HepG2 (cell line): ENCODE measurements at regions not wholly inside any gene's neighbourhood (a gene's known extent, or its start where the extent isn't known, plus 50 kb on each side); places are given as distances from the start of the nearest gene placed in this dataset.

Experiments used
- AHR ChIP-seq: IDR thresholded peaks from 2 replicates; pipeline ENCODE4 v1.6.1; 2018; ENCODE audit warnings: missing genetic modification reagents, missing compliant biosample characterization
- ARNT2 ChIP-seq: sonication (generic); formaldehyde crosslinking; IDR thresholded peaks from 2 replicates; pipeline ENCODE4 v1.8.0; 2022; ENCODE audit warnings: mild to moderate bottlenecking, low read depth, missing genetic modification reagents, moderate library complexity
- CBFB ChIP-seq: sonication (generic); formaldehyde crosslinking; IDR thresholded peaks from 2 replicates; pipeline ENCODE4 v1.4.0; 2020; ENCODE audit warnings: missing genetic modification reagents
- CHD2 ChIP-seq: IDR thresholded peaks from 2 replicates; pipeline ENCODE4 v1.6.1; 2011; ENCODE audit warnings: low read depth, low read length, improper control_type of control experiment
- DZIP1 ChIP-seq: sonication (generic); formaldehyde crosslinking; IDR thresholded peaks from 2 replicates; pipeline ENCODE4 v1.5.0; 2020; ENCODE audit warnings: mild to moderate bottlenecking, missing genetic modification reagents
- EZH2 ChIP-seq: conservative IDR thresholded peaks from 2 replicates; pipeline ENCODE4 v1.6.1; 2012; ENCODE audit warnings: mild to moderate bottlenecking, low read depth, low read length, moderate library complexity
- FOXP4 ChIP-seq: sonication (generic); formaldehyde crosslinking; IDR thresholded peaks from 2 replicates; pipeline ENCODE4 v1.4.0; 2020; ENCODE audit warnings: missing genetic modification reagents
- GFI1 ChIP-seq: sonication (generic); formaldehyde crosslinking; IDR thresholded peaks from 2 replicates; pipeline ENCODE4 v1.5.0; 2020; ENCODE audit warnings: missing genetic modification reagents, mild to moderate bottlenecking, borderline replicate concordance
- HDAC6 ChIP-seq: fragments of 200-600 bp; sonication (generic); IDR thresholded peaks from 2 replicates; pipeline ENCODE4 v1.7.0; 2017; ENCODE audit warnings: mild to moderate bottlenecking, antibody characterized with exemption, low read length, low read depth
- KLF15 ChIP-seq: sonication (generic); formaldehyde crosslinking; IDR thresholded peaks from 2 replicates; pipeline ENCODE4 v1.8.1; 2023; ENCODE audit warnings: borderline replicate concordance, mild to moderate bottlenecking, inconsistent platforms, missing genetic modification reagents, mixed read lengths
- NAIF1 ChIP-seq: sonication (generic); formaldehyde crosslinking; IDR thresholded peaks from 2 replicates; pipeline ENCODE4 v1.5.0; 2020; ENCODE audit warnings: mild to moderate bottlenecking, missing genetic modification reagents, borderline replicate concordance
- NFYC ChIP-seq: IDR thresholded peaks from 2 replicates; pipeline ENCODE4 v1.6.1; 2016; ENCODE audit warnings: missing genetic modification reagents, missing compliant biosample characterization
- NR0B2 ChIP-seq: sonication (generic); formaldehyde crosslinking; IDR thresholded peaks from 2 replicates; pipeline ENCODE4 v1.4.0; 2020; ENCODE audit warnings: mild to moderate bottlenecking, missing genetic modification reagents
- PAX8 ChIP-seq: sonication (generic); formaldehyde crosslinking; IDR thresholded peaks from 2 replicates; pipeline ENCODE4 v1.8.0; 2022; ENCODE audit warnings: mild to moderate bottlenecking, missing genetic modification reagents, borderline replicate concordance
- PHF21A ChIP-seq: sonication (generic); formaldehyde crosslinking; IDR thresholded peaks from 2 replicates; pipeline ENCODE4 v1.5.0; 2020; ENCODE audit warnings: mild to moderate bottlenecking, missing genetic modification reagents
- PRMT3 ChIP-seq: sonication (generic); formaldehyde crosslinking; IDR thresholded peaks from 2 replicates; pipeline ENCODE4 v1.8.1; 2022; ENCODE audit warnings: low read depth, mild to moderate bottlenecking, moderate library complexity, missing genetic modification reagents, borderline replicate concordance
- RFX5 ChIP-seq: IDR thresholded peaks from 2 replicates; pipeline ENCODE4 v1.6.1; 2011; ENCODE audit warnings: low read depth, low read length, improper control_type of control experiment
- SMAD3 ChIP-seq: sonication (generic); formaldehyde crosslinking; IDR thresholded peaks from 2 replicates; pipeline ENCODE4 v1.4.0; 2020; ENCODE audit warnings: missing genetic modification reagents
- SSRP1 ChIP-seq: IDR thresholded peaks from 2 replicates; pipeline ENCODE4 v1.6.1; 2016; ENCODE audit warnings: control low read depth
- TMF1 ChIP-seq: sonication (generic); formaldehyde crosslinking; IDR thresholded peaks from 2 replicates; pipeline ENCODE4 v1.8.1; 2022; ENCODE audit warnings: low read depth, missing genetic modification reagents
- TRIM22 ChIP-seq: fragments of 450-650 bp; IDR thresholded peaks from 2 replicates; pipeline ENCODE4 v1.6.1; 2017
- ZNF101 ChIP-seq: sonication (generic); formaldehyde crosslinking; IDR thresholded peaks from 2 replicates; pipeline ENCODE4 v1.4.0; 2020; ENCODE audit warnings: mild to moderate bottlenecking, low read depth, missing genetic modification reagents, borderline replicate concordance
- ZNF44 ChIP-seq: sonication (generic); formaldehyde crosslinking; IDR thresholded peaks from 2 replicates; pipeline ENCODE4 v1.5.1; 2020; ENCODE audit warnings: mild to moderate bottlenecking, missing genetic modification reagents
- ZNF629 ChIP-seq: sonication (generic); formaldehyde crosslinking; conservative IDR thresholded peaks from 2 replicates; pipeline ENCODE4 v1.5.0; 2020; ENCODE audit warnings: missing genetic modification reagents
- ZNF766 ChIP-seq: sonication (generic); formaldehyde crosslinking; IDR thresholded peaks from 2 replicates; pipeline ENCODE4 v1.5.0; 2020; ENCODE audit warnings: missing genetic modification reagents, borderline replicate concordance

GRCh38 chr6:149176971-149177667 is 140.4 kb upstream of the TAB2 start (continued):
- TF ChIP-seq CHD2 (no peak), SSRP1 (no peak), ZNF101 (CRISPR knock-in tag) (no peak), CBFB (CRISPR knock-in tag) (0 out of 2 replicates have a peak, but pooled peaks have one; percentile 57), ARNT2 (CRISPR knock-in tag) (no peak), ZNF44 (no peak), ZNF629 (CRISPR knock-in tag) (no peak), TRIM22 (no peak), HDAC6 (no peak), EZH2 (no peak), NAIF1 (CRISPR knock-in tag) (no peak), NFYC (CRISPR knock-in tag) (no peak), RFX5 (no peak), KLF15 (no peak), GFI1 (peak; percentile 91), AHR (no peak), FOXP4 (CRISPR knock-in tag) (peak; percentile 96), PRMT3 (CRISPR knock-in tag) (no peak), PAX8 (CRISPR knock-in tag) (no peak), DZIP1 (CRISPR knock-in tag) (no peak), PHF21A (CRISPR knock-in tag) (0 out of 2 replicates have a peak, but pooled peaks have one; percentile 35), SMAD3 (CRISPR knock-in tag) (peak; percentile 26; the same call in 1 of the 2 replicates), ZNF766 (no peak), NR0B2 (CRISPR knock-in tag) (no peak), TMF1 (no peak)
